Renal cortical epithelial cell (primary cell): ENCODE measurements at regions not wholly inside any gene's neighbourhood (a gene's known extent, or its start where the extent isn't known, plus 50 kb on each side); places are given as distances from the start of the nearest gene placed in this dataset.

Experiments used
- DNase-seq: peaks from one replicate; pipeline ENCODE4 v3.0.0-alpha.2; 2011; ENCODE audit warnings: low read depth

- DNase-seq: no peak
Observed at GRCh38 chr22:49548356-49549202, 279.1 kb downstream of the BRD1 start.

- no peak for DNase-seq
Observed at GRCh38 chr22:49547751-49548239, 279.9 kb downstream of the BRD1 start.

- no peak for DNase-seq
Observed at GRCh38 chr22:49546811-49547585, 280.7 kb downstream of the BRD1 start.

GRCh38 chr22:49545606-49546005 is 282.1 kb downstream of the BRD1 start:
- no peak for DNase-seq

GRCh38 chr22:49544286-49544685 is 283.4 kb downstream of the BRD1 start:
- no peak for DNase-seq

GRCh38 chr22:49543876-49544275 is 283.8 kb downstream of the BRD1 start:
- no peak for DNase-seq

- no peak for DNase-seq
Observed at GRCh38 chr22:49541693-49542230, 285.9 kb downstream of the BRD1 start.

GRCh38 chr22:49540913-49541692 is 286.6 kb downstream of the BRD1 start:
- DNase-seq: no peak

- DNase-seq: no peak
Observed at GRCh38 chr22:49540084-49540912, 287.4 kb downstream of the BRD1 start.

- DNase-seq: no peak
Observed at GRCh38 chr22:49538006-49538405, 289.7 kb downstream of the BRD1 start.

- DNase-seq: no peak
Observed at GRCh38 chr22:49536571-49537131, 291.0 kb downstream of the BRD1 start.

GRCh38 chr22:49535527-49536125 is 292.0 kb downstream of the BRD1 start:
- DNase-seq: no peak

GRCh38 chr22:49535126-49535525 is 292.5 kb downstream of the BRD1 start:
- no peak for DNase-seq

- DNase-seq: no peak
Observed at GRCh38 chr22:49534386-49534785, 293.3 kb downstream of the BRD1 start.

GRCh38 chr22:49533886-49534285 is 293.8 kb downstream of the BRD1 start:
- DNase-seq: no peak

GRCh38 chr22:49532869-49533802 is 294.5 kb downstream of the BRD1 start:
- no peak for DNase-seq

- DNase-seq: no peak
Observed at GRCh38 chr22:49531368-49531791, 296.3 kb downstream of the BRD1 start.

- no peak for DNase-seq
Observed at GRCh38 chr22:49530671-49531367, 296.9 kb downstream of the BRD1 start.

GRCh38 chr22:49528420-49528720 is 299.3 kb downstream of the BRD1 start:
- DNase-seq: no peak
